ENCODE measurements at regions not wholly inside any gene's neighbourhood (a gene's known extent, or its start where the extent isn't known, plus 50 kb on each side); places are given as distances from the start of the nearest gene placed in this dataset.
"Not testable (repeated sequence)": the region's sequence is repeated elsewhere in the genome, so short reads cannot be mapped to it uniquely, and the experiment has no call there.

GRCh38 chr5:16987776-16988175, 51.7 kb upstream of the MYO10 start:
- Mint-ChIP-seq H3K27me3 (no peaks in the 10 kb centered on the region), H3K27ac (no peak overlapping the region), H3K9me3 (peaks cover 3% of the 10 kb centered on the region), H3K36me3 (no peaks in the 10 kb centered on the region), H3K4me1 (peaks cover 3% of the 10 kb centered on the region), H3K4me3 (no peak overlapping the region)
- DNase-seq = no peak
- CTCF ChIA-PET = no interaction called here

- not testable (repeated sequence) for H3K36me3 Mint-ChIP-seq
Measured at GRCh38 chr5:16990817-16991520, 54.9 kb upstream of the MYO10 start.

GRCh38 chr5:16992006-16992405, 55.9 kb upstream of the MYO10 start:
- H3K9me3 Mint-ChIP-seq = no peaks in the 10 kb centered on the region
- no peak overlapping the region for H3K27ac Mint-ChIP-seq
- H3K27me3 Mint-ChIP-seq = no peaks in the 10 kb centered on the region
- no peak for DNase-seq
- no peaks in the 10 kb centered on the region for H3K36me3 Mint-ChIP-seq
- no peak overlapping the region for H3K4me3 Mint-ChIP-seq
- H3K4me1 Mint-ChIP-seq = peaks cover 3% of the 10 kb centered on the region
- CTCF ChIA-PET = no interaction called here

More at GRCh38 chr5:16990817-16991520, 54.9 kb upstream of the MYO10 start:
- H3K27ac Mint-ChIP-seq, H3K4me1 Mint-ChIP-seq, DNase-seq, H3K9me3 Mint-ChIP-seq, H3K4me3 Mint-ChIP-seq, H3K27me3 Mint-ChIP-seq, CTCF ChIA-PET: not testable (repeated sequence)

- no peaks in the 10 kb centered on the region for H3K36me3 Mint-ChIP-seq
- DNase-seq = no peak
- no peaks in the 10 kb centered on the region for H3K9me3 Mint-ChIP-seq
- H3K27ac Mint-ChIP-seq = no peak overlapping the region
- H3K4me1 Mint-ChIP-seq = peaks cover 3% of the 10 kb centered on the region
- no peak overlapping the region for H3K4me3 Mint-ChIP-seq
- CTCF ChIA-PET = no interaction called here
- no peaks in the 10 kb centered on the region for H3K27me3 Mint-ChIP-seq
Measured at GRCh38 chr5:16992444-16992843, 56.4 kb upstream of the MYO10 start.

GRCh38 chr5:16994565-16994964, 58.5 kb upstream of the MYO10 start:
- no peak for DNase-seq
- Mint-ChIP-seq H3K4me1 (peaks cover 3% of the 10 kb centered on the region), H3K9me3 (no peaks in the 10 kb centered on the region), H3K4me3 (no peak overlapping the region), H3K27me3 (no peaks in the 10 kb centered on the region), H3K36me3 (no peaks in the 10 kb centered on the region), H3K27ac (no peak overlapping the region)
- CTCF ChIA-PET = no interaction called here

GRCh38 chr5:16995372-16995771, 59.3 kb upstream of the MYO10 start:
- Mint-ChIP-seq H3K4me1 (peaks cover 3% of the 10 kb centered on the region), H3K4me3 (no peak overlapping the region), H3K9me3 (no peaks in the 10 kb centered on the region), H3K36me3 (no peaks in the 10 kb centered on the region), H3K27ac (no peak overlapping the region), H3K27me3 (no peaks in the 10 kb centered on the region)
- CTCF ChIA-PET = no interaction called here
- DNase-seq = no peak

- Mint-ChIP-seq H3K9me3 (no peaks in the 10 kb centered on the region), H3K36me3 (no peaks in the 10 kb centered on the region), H3K4me3 (no peak overlapping the region), H3K27me3 (no peaks in the 10 kb centered on the region), H3K4me1 (no peaks in the 10 kb centered on the region), H3K27ac (no peak overlapping the region)
- no peak for DNase-seq
- CTCF ChIA-PET = no interaction called here
Measured at GRCh38 chr5:17000291-17000939, 64.3 kb upstream of the MYO10 start.

GRCh38 chr5:17001428-17001827, 65.3 kb upstream of the MYO10 start:
- Mint-ChIP-seq H3K36me3 (no peaks in the 10 kb centered on the region), H3K27ac (no peak overlapping the region), H3K9me3 (no peaks in the 10 kb centered on the region), H3K27me3 (no peaks in the 10 kb centered on the region), H3K4me3 (no peak overlapping the region), H3K4me1 (no peaks in the 10 kb centered on the region)
- CTCF ChIA-PET = no interaction called here
- no peak for DNase-seq

- Mint-ChIP-seq H3K27me3 (no peaks in the 10 kb centered on the region), H3K4me3 (no peak overlapping the region), H3K27ac (no peak overlapping the region), H3K9me3 (no peaks in the 10 kb centered on the region), H3K36me3 (no peaks in the 10 kb centered on the region), H3K4me1 (no peaks in the 10 kb centered on the region)
- no peak for DNase-seq
- CTCF ChIA-PET = no interaction called here
Measured at GRCh38 chr5:17004441-17005106, 68.5 kb upstream of the MYO10 start.

GRCh38 chr5:17005107-17005828, 69.2 kb upstream of the MYO10 start:
- H3K27me3 Mint-ChIP-seq = no peaks in the 10 kb centered on the region
- H3K27ac Mint-ChIP-seq = no peak overlapping the region
- no peaks in the 10 kb centered on the region for H3K9me3 Mint-ChIP-seq
- H3K36me3 Mint-ChIP-seq = no peaks in the 10 kb centered on the region
- no peak overlapping the region for H3K4me3 Mint-ChIP-seq
- no peak for DNase-seq
- H3K4me1 Mint-ChIP-seq = no peaks in the 10 kb centered on the region
- CTCF ChIA-PET = no interaction called here

GRCh38 chr5:17012289-17012688, 76.2 kb upstream of the MYO10 start:
- Mint-ChIP-seq H3K27ac (no peak overlapping the region), H3K27me3 (no peaks in the 10 kb centered on the region), H3K9me3 (peaks cover 2% of the 10 kb centered on the region), H3K4me3 (no peak overlapping the region), H3K36me3 (no peaks in the 10 kb centered on the region), H3K4me1 (no peaks in the 10 kb centered on the region)
- CTCF ChIA-PET = no interaction called here
- no peak for DNase-seq

- Mint-ChIP-seq H3K27ac (no peak overlapping the region), H3K9me3 (peaks cover 2% of the 10 kb centered on the region), H3K4me3 (no peak overlapping the region), H3K36me3 (no peaks in the 10 kb centered on the region), H3K4me1 (no peaks in the 10 kb centered on the region), H3K27me3 (no peaks in the 10 kb centered on the region)
- no peak for DNase-seq
- CTCF ChIA-PET = no interaction called here
Measured at GRCh38 chr5:17014686-17015085, 78.6 kb upstream of the MYO10 start.

- H3K4me1 Mint-ChIP-seq = no peaks in the 10 kb centered on the region
- no peaks in the 10 kb centered on the region for H3K36me3 Mint-ChIP-seq
- H3K4me3 Mint-ChIP-seq = no peak overlapping the region
- no peak for DNase-seq
- no peaks in the 10 kb centered on the region for H3K27me3 Mint-ChIP-seq
- H3K9me3 Mint-ChIP-seq = peaks cover 2% of the 10 kb centered on the region
- no peak overlapping the region for H3K27ac Mint-ChIP-seq
- CTCF ChIA-PET = no interaction called here
Measured at GRCh38 chr5:17018871-17019270, 82.8 kb upstream of the MYO10 start.

- H3K27me3 Mint-ChIP-seq = no peaks in the 10 kb centered on the region
- H3K36me3 Mint-ChIP-seq = no peaks in the 10 kb centered on the region
- H3K4me3 Mint-ChIP-seq = no peak overlapping the region
- H3K4me1 Mint-ChIP-seq = no peaks in the 10 kb centered on the region
- no peak overlapping the region for H3K27ac Mint-ChIP-seq
- H3K9me3 Mint-ChIP-seq = peaks cover 2% of the 10 kb centered on the region
- CTCF ChIA-PET = no interaction called here
- no peak for DNase-seq
Measured at GRCh38 chr5:17019324-17019723, 83.2 kb upstream of the MYO10 start.

All from activated naive CD4-positive, alpha-beta T cell treated with anti-CD3 and anti-CD28 coated beads, Interleukin-2, amount 10 ng/mL, durations not matched to agents 7 days and 5 days (primary cell).